ENCODE measurements at regions not wholly inside any gene's neighbourhood (a gene's known extent, or its start where the extent isn't known, plus 50 kb on each side); places are given as distances from the start of the nearest gene placed in this dataset.

DNA sequence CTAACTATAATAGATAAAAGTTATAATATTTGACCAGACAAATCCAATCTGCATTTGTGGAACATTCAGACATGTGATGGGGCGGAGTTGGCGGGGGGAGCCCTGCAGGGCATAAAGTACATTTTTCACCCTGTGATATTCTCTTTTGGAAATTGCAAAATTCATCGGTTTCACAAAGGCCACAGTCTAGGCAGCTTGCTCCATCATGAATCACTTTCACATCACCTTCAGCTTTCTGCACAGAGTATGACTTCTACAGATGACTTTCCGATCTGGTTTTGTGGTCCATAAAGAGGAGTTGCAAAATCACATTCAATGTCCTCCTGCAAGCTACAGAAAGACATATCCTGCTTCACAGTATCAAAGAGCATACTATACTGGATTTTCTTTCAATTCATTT lies 51.4 kb upstream of the APBB1IP start:
- no peaks in the 10 kb centered on the region for H3K36me3 Mint-ChIP-seq (ENCODE audit: low read depth)
- ATAC-seq, result no peak

More for the DNA sequence above, 51.4 kb upstream of the APBB1IP start:
- H3F3A ChIP-seq (replicated peaks; ENCODE audit: low read depth), result no peaks in the 10 kb centered on the region
- H2AFZ ChIP-seq, result no peak overlapping the region
- TF ChIP-seq EZH2 (IDR thresholded peaks at IDR 0.05; ENCODE audit: low read depth, unreplicated experiment) (no peak), CREB1 (CRISPR knock-in tag; IDR thresholded peaks at IDR 0.05; ENCODE audit: low read depth) (no peak), EZH2phosphoT487 (IDR thresholded peaks at IDR 0.05; ENCODE audit: unreplicated experiment) (no peak), ZNF331 (CRISPR knock-in tag; IDR thresholded peaks at IDR 0.05; ENCODE audit: low read depth) (no peak), ZNF114 (CRISPR knock-in tag; IDR thresholded peaks at IDR 0.05) (no peak), STAT1 (IDR thresholded peaks at IDR 0.05; ENCODE audit: unreplicated experiment) (no peak), CTCF (conservative IDR thresholded peaks at IDR 0.05; ENCODE audit: low read depth in 2 of 2) (no peak), ETS1 (IDR thresholded peaks at IDR 0.05) (no peak), POLR2AphosphoS5 (IDR thresholded peaks at IDR 0.05; ENCODE audit: low read depth) (no peak), JUNB (IDR thresholded peaks at IDR 0.05; ENCODE audit: unreplicated experiment) (no peak), ZNF462 (CRISPR knock-in tag; IDR thresholded peaks at IDR 0.05) (no peak), NANOG (IDR thresholded peaks at IDR 0.05; ENCODE audit: borderline replicate concordance) (no peak)
- TF ChIP-seq, protein P1, sequence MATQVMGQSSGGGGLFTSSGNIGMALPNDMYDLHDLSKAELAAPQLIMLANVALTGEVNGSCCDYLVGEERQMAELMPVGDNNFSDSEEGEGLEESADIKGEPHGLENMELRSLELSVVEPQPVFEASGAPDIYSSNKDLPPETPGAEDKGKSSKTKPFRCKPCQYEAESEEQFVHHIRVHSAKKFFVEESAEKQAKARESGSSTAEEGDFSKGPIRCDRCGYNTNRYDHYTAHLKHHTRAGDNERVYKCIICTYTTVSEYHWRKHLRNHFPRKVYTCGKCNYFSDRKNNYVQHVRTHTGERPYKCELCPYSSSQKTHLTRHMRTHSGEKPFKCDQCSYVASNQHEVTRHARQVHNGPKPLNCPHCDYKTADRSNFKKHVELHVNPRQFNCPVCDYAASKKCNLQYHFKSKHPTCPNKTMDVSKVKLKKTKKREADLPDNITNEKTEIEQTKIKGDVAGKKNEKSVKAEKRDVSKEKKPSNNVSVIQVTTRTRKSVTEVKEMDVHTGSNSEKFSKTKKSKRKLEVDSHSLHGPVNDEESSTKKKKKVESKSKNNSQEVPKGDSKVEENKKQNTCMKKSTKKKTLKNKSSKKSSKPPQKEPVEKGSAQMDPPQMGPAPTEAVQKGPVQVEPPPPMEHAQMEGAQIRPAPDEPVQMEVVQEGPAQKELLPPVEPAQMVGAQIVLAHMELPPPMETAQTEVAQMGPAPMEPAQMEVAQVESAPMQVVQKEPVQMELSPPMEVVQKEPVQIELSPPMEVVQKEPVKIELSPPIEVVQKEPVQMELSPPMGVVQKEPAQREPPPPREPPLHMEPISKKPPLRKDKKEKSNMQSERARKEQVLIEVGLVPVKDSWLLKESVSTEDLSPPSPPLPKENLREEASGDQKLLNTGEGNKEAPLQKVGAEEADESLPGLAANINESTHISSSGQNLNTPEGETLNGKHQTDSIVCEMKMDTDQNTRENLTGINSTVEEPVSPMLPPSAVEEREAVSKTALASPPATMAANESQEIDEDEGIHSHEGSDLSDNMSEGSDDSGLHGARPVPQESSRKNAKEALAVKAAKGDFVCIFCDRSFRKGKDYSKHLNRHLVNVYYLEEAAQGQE (IDR thresholded peaks at IDR 0.05; ENCODE audit: unreplicated experiment), result no peak
- H3K36me3 ChIP-seq (ENCODE audit: insufficient read depth), result no peaks in the 10 kb centered on the region
- H3K27ac ChIP-seq (ENCODE audit: low read depth), result no peak overlapping the region
- H3K4me1 Mint-ChIP-seq, result peaks cover 4% of the 10 kb centered on the region; the same call in 1 of the 3 replicates
- no peak overlapping the region for H3K4me2 ChIP-seq
- no peak overlapping the region for H3K27ac Mint-ChIP-seq
- no peak for DNase-seq (ENCODE audit: low spot score)
- no peak overlapping the region for H3K4me3 ChIP-seq
- no peaks in the 10 kb centered on the region for H3K27me3 Mint-ChIP-seq (ENCODE audit: insufficient read depth, low read depth, poor library complexity)
- H3K9me3 Mint-ChIP-seq, result no peaks in the 10 kb centered on the region
- no peaks in the 10 kb centered on the region for H3K79me2 ChIP-seq (replicated peaks; ENCODE audit: insufficient read depth)
- no peaks in the 10 kb centered on the region for H3K4me1 ChIP-seq (ENCODE audit: insufficient read depth)
- H3K27me3 ChIP-seq (ENCODE audit: insufficient read depth), result peaks cover 15% of the 10 kb centered on the region
- no peaks in the 10 kb centered on the region for H4K20me1 ChIP-seq (replicated peaks; ENCODE audit: insufficient read depth)
- peaks cover 5% of the 10 kb centered on the region; the same call in 1 of the 2 replicates for H3K9me2 ChIP-seq (ENCODE audit: insufficient read depth)
- H3K4me3 Mint-ChIP-seq, result no peak overlapping the region

Measured in GM23338 (cell line).